ENCODE measurements at regions not wholly inside any gene's neighbourhood (a gene's known extent, or its start where the extent isn't known, plus 50 kb on each side); places are given as distances from the start of the nearest gene placed in this dataset.
A peak's percentile ranks its signal among the peaks of the same experiment; 100 is the strongest.

DNA sequence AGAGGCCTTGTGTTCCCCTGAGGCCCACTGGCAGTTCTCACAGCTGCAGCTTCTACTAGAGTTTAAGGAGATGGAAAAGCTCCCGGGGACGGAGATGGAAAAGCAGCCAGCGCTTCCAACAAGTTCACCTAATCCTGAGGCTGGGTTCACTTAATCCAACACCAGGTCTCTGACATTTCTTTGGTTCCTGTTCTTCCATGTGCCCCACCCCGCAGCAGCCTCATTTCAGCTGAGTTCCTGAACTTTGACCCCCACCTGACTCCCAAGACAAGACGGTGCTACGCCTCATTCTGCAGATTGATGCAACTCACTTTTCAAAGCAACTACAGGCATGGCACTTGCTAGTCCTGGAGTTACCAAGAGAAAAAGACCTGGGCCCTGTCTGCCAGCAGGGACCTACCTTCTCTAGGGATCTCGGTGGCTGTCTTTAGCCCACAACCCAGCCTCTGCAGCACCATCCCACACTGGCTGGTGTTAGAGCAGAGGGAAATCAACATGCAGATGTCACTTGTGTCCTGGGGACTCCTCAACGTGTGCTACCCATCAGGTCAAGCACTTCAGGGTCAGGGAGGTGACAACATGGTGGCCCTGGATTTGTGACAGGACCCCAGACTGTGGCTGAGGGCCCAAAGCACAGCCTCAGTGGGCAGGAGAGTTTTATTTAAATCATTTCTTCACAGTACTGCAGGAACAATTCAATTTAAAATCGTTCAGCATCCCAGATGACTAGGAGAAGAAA lies 406.1 kb downstream of the VPS13C start:
- no peaks in the 10 kb centered on the region for H3K36me3 ChIP-seq
- H3K27ac ChIP-seq = peak overlapping the region in 2 of 4 donors; percentile 19 to 88
- H3K27me3 ChIP-seq = no peaks in the 10 kb centered on the region
- WGBS, 2 donors = 70 to 78% methylated on average over 9 of the region's 9 CpGs
- H3K4me1 ChIP-seq = peaks cover 0 to 11% (median 0%) of the 10 kb centered on the region in 4 donors
- TF ChIP-seq POLR2A (IDR thresholded peaks at IDR 0.05) = no peak
- no peak for TF ChIP-seq EP300 (IDR thresholded peaks at IDR 0.05)
- TF ChIP-seq, protein P1, sequence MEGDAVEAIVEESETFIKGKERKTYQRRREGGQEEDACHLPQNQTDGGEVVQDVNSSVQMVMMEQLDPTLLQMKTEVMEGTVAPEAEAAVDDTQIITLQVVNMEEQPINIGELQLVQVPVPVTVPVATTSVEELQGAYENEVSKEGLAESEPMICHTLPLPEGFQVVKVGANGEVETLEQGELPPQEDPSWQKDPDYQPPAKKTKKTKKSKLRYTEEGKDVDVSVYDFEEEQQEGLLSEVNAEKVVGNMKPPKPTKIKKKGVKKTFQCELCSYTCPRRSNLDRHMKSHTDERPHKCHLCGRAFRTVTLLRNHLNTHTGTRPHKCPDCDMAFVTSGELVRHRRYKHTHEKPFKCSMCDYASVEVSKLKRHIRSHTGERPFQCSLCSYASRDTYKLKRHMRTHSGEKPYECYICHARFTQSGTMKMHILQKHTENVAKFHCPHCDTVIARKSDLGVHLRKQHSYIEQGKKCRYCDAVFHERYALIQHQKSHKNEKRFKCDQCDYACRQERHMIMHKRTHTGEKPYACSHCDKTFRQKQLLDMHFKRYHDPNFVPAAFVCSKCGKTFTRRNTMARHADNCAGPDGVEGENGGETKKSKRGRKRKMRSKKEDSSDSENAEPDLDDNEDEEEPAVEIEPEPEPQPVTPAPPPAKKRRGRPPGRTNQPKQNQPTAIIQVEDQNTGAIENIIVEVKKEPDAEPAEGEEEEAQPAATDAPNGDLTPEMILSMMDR (IDR thresholded peaks at IDR 0.05) = no peak
- no peak for DNase-seq (ENCODE audit: low spot score in 2 of 2)
- peaks cover 0 to 7% (median 0%) of the 10 kb centered on the region in 4 donors for H3K9me3 ChIP-seq
- H3K4me3 ChIP-seq = no peak overlapping the region

DNA sequence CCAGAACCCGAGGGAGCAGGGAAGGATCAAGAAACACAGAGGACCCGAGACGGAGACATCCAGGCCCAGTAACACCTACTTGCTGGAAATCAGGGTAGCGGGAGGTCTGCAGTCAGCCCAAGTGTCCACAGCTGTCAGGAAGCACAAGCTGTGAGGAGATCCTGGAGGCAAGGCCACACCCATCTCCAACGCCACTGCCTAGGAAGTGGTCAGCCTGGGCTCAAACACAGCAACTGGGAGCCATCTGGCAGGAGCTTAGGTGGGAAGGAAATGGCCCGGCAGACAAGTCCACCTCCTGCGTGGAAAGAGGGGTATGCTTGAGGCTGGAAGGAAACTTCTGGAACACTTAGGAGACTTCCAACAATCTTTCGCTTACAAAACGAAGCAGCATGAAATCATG lies 407.1 kb downstream of the VPS13C start:
- no peaks in the 10 kb centered on the region for H3K27me3 ChIP-seq
- DNase-seq (ENCODE audit: low spot score in 2 of 2) = peak in 1 of 2 donors; percentile 55
- H3K4me3 ChIP-seq = peak overlapping the region in 1 of 4 donors; percentile 14
- H3K36me3 ChIP-seq = no peaks in the 10 kb centered on the region
- peaks cover 0 to 11% (median 0%) of the 10 kb centered on the region in 4 donors for H3K4me1 ChIP-seq
- 64 to 67% methylated on average over 9 of the region's 9 CpGs for WGBS, 2 donors
- no peaks in the 10 kb centered on the region for H3K9me3 ChIP-seq
- peak overlapping the region in 2 of 4 donors; percentile 42 to 88 for H3K27ac ChIP-seq
- TF ChIP-seq, protein P1 (IDR thresholded peaks at IDR 0.05) = no peak
- TF ChIP-seq EP300 (IDR thresholded peaks at IDR 0.05) = peak in 1 of 2 donors; percentile 61

DNA sequence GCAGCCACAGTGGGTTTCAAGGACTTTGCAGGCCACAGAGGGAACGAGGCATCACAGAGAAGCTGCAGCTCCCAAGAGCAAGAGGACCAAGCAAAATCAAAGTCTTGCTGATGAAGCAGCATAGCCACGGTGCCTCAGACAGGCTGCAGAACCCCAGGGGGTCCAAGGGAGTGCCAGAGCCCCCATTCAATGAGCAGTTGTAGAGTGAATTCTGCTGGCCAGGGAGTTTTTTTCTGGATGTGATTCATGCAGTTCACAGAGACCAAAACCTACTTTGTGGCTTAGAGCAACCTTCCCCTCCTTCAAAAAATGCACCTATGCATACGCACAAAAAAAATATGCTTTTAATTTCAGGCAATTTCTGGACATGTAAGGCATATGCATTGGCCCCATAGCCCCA lies 409.0 kb downstream of the VPS13C start:
- Histone ChIP-seq H3K4me1 (peaks cover 0 to 8% (median 0%) of the 10 kb centered on the region in 4 donors), H3K9me3 (no peaks in the 10 kb centered on the region), H3K27ac (no peak overlapping the region), H3K36me3 (no peaks in the 10 kb centered on the region), H3K27me3 (no peaks in the 10 kb centered on the region), H3K4me3 (no peak overlapping the region)
- TF ChIP-seq, protein P1 (IDR thresholded peaks at IDR 0.05) = no peak
- TF ChIP-seq POLR2A (IDR thresholded peaks at IDR 0.05) (no peak), EP300 (IDR thresholded peaks at IDR 0.05) (no peak)
- no peak for DNase-seq (ENCODE audit: low spot score in 2 of 2)
- 59 to 61% methylated on average over 3 of the region's 3 CpGs for WGBS, 2 donors

DNA sequence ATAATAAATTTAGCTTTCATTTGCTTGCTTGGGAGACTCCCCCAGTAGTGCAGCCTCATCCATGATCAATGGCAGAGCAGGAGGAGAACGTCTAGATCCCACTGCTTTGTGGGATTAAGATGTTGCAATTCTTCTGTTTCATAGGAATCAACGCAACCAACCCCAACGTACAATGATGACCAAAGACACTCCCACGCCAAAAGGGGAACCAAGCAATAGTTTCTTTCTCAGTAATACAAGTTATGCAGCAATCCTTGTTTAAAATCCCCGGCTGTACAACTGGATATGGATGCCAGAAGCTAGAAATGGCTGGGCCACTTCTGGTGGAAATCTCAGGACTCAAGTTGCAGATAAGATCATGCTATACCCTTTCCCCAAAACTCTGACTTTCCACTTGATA lies 411.2 kb downstream of the VPS13C start:
- H3K9me3 ChIP-seq = no peaks in the 10 kb centered on the region
- H3K27ac ChIP-seq = no peak overlapping the region
- WGBS, 2 donors = 83 to 89% methylated on average over 5 of the region's 5 CpGs
- H3K36me3 ChIP-seq = no peaks in the 10 kb centered on the region
- no peaks in the 10 kb centered on the region for H3K4me1 ChIP-seq
- H3K27me3 ChIP-seq = no peaks in the 10 kb centered on the region
- no peak for DNase-seq (ENCODE audit: low spot score in 2 of 2)
- TF ChIP-seq POLR2A (IDR thresholded peaks at IDR 0.05) (no peak), EP300 (IDR thresholded peaks at IDR 0.05) (no peak)
- TF ChIP-seq, protein P1 (IDR thresholded peaks at IDR 0.05) = no peak
- H3K4me3 ChIP-seq = no peak overlapping the region

DNA sequence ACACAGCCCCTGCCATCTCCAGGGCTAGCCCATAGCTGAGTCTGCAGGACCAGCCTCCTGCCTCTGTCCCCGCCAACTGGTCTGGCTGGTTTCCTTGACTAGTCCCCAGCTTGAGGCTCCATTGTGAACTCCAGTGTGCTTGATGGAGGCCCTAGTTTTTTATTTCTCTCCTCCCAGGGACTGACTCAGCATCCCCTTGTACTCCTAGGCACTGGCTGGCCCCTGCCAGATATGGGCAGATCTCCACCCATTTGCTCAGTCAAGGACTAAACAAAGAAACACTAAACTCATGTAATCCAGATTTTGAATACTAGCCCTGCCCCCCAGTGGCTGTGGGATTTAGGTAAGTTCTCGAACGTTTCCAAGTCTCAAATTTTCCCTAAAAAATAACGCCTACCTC lies 415.4 kb upstream of the RORA start:
- H3K9me3 ChIP-seq = no peaks in the 10 kb centered on the region
- H3K4me1 ChIP-seq = no peaks in the 10 kb centered on the region
- H3K27ac ChIP-seq = no peak overlapping the region
- DNase-seq (ENCODE audit: low spot score in 2 of 2) = no peak
- TF ChIP-seq POLR2A (IDR thresholded peaks at IDR 0.05) (no peak), EP300 (IDR thresholded peaks at IDR 0.05) (no peak)
- TF ChIP-seq, protein P1 (IDR thresholded peaks at IDR 0.05) = no peak
- no peak overlapping the region for H3K4me3 ChIP-seq
- 71 to 72% methylated on average over 4 of the region's 4 CpGs for WGBS, 2 donors
- no peaks in the 10 kb centered on the region for H3K27me3 ChIP-seq
- H3K36me3 ChIP-seq = no peaks in the 10 kb centered on the region

Measured in tibial nerve (tissue), 4 donors.